Esophagus squamous epithelium (tissue), 4 donors: ENCODE measurements at regions not wholly inside any gene's neighbourhood (a gene's known extent, or its start where the extent isn't known, plus 50 kb on each side); places are given as distances from the start of the nearest gene placed in this dataset.

ENCODE experiments used
- POLR2A ChIP-seq, 4 donors: fragments of 450-650 bp; IDR thresholded peaks; one replicate each; pipeline ENCODE4 v1.6.1; 2017; ENCODE audit warnings: antibody characterized with exemption in 4 of 4, mild to moderate bottlenecking in 4 of 4, moderate library complexity in 3 of 4
- TF ChIP-seq, protein P1 (sequence below), 6 experiments: fragments of 450-650 bp in 4 of 6; fragments of 200-600 bp in 2 of 6; sonication (generic) in 2 of 6; IDR thresholded peaks; one replicate each; pipeline ENCODE4 v1.5.1; 2016 to 2019; ENCODE audit warnings: antibody characterized with exemption in 6 of 6, mild to moderate bottlenecking in 4 of 6, moderate library complexity in 4 of 6

DNA sequence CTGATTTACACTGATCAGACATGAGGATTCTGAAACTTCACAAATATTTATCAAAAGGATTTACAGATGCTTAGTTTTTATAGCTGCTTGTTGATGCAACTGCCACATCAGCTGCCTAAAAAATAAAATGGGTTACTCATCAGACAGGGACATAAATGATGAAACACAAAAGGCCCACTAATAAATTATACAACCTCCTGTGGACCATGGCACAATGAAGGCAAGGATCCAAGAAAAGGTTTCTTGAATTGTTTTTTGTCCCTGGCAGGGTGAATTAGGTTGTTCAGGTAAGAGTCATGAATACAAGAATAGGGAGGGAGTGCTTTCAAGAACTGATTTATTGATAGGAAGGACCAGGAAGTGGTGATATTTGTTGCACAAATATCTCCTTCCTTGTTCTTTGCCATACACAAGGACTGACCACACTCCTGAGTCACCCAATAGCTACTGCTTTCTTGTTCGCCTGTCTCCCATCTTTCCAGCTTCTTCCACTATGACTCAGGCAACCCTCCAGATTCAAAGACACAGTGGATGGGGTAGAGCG is 234.5 kb downstream of the AHR start:
- TF ChIP-seq, protein P1, sequence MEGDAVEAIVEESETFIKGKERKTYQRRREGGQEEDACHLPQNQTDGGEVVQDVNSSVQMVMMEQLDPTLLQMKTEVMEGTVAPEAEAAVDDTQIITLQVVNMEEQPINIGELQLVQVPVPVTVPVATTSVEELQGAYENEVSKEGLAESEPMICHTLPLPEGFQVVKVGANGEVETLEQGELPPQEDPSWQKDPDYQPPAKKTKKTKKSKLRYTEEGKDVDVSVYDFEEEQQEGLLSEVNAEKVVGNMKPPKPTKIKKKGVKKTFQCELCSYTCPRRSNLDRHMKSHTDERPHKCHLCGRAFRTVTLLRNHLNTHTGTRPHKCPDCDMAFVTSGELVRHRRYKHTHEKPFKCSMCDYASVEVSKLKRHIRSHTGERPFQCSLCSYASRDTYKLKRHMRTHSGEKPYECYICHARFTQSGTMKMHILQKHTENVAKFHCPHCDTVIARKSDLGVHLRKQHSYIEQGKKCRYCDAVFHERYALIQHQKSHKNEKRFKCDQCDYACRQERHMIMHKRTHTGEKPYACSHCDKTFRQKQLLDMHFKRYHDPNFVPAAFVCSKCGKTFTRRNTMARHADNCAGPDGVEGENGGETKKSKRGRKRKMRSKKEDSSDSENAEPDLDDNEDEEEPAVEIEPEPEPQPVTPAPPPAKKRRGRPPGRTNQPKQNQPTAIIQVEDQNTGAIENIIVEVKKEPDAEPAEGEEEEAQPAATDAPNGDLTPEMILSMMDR (IDR thresholded peaks at IDR 0.05), result no peak
- no peak for TF ChIP-seq POLR2A (IDR thresholded peaks at IDR 0.05)
